MM.1S (cell line): ENCODE measurements at regions not wholly inside any gene's neighbourhood (a gene's known extent, or its start where the extent isn't known, plus 50 kb on each side); places are given as distances from the start of the nearest gene placed in this dataset.

ENCODE experiments used
- CTCF ChIP-seq: fragments of 300-600 bp; sonication (generic); IDR thresholded peaks from 2 replicates; pipeline ENCODE4 v1.5.1; 2016; ENCODE audit warnings: antibody characterized with exemption, low read length, mixed read lengths
- EZH2 ChIP-seq: fragments of 300-600 bp; sonication (generic); optimal IDR thresholded peaks from 2 replicates; pipeline ENCODE3; 2017; ENCODE audit warnings: low read depth, mild to moderate bottlenecking, antibody characterized with exemption, low read length, mixed read lengths
- EZH2phosphoT487 ChIP-seq: fragments of 300-600 bp; sonication (generic); IDR thresholded peaks from 2 replicates; pipeline ENCODE4 v1.6.1; 2018; ENCODE audit warnings: antibody characterized with exemption, low read length

DNA sequence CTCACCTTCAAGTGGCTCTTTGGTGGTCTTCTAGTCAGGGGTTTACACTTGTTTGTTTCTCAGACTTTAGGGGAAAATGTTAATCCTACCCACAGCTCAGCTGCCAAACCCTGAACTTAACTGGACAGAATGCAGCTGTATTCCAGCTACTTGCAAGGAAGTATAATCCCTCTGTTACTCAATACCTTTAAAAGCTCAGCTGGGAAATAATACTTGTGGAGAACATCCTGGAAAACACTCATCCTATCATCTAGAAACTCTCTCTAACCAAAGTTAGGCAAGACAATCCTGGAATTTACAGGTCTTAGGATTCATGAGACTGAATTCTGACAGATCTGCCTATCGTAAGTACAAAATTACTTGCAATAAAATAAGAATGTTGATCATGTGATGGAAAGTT, 404.1 kb downstream of the ADAMTS20 start:
- TF ChIP-seq CTCF: no peak
- no peak for TF ChIP-seq EZH2phosphoT487
- TF ChIP-seq EZH2: no peak
